HepG2 (cell line): ENCODE measurements at regions not wholly inside any gene's neighbourhood (a gene's known extent, or its start where the extent isn't known, plus 50 kb on each side); places are given as distances from the start of the nearest gene placed in this dataset.

Experiments used
- ATM ChIP-seq: fragments of 450-650 bp; IDR thresholded peaks from 2 replicates; pipeline ENCODE4 v1.7.1; 2017; ENCODE audit warnings: mild to moderate bottlenecking, borderline replicate concordance
- EHMT2 ChIP-seq: fragments of 200-600 bp; sonication (generic); IDR thresholded peaks from 2 replicates; pipeline ENCODE4 v1.7.0; 2017; ENCODE audit warnings: antibody characterized with exemption, low read depth, low read length, borderline replicate concordance
- HOMEZ ChIP-seq: IDR thresholded peaks from 2 replicates; pipeline ENCODE4 v1.6.1; 2016; ENCODE audit warnings: low read depth
- JUND ChIP-seq: sonication (generic); formaldehyde crosslinking; IDR thresholded peaks from 2 replicates; pipeline ENCODE4 v1.8.0; 2022; ENCODE audit warnings: mild to moderate bottlenecking, missing genetic modification reagents
- KDM3A ChIP-seq: IDR thresholded peaks from 2 replicates; pipeline ENCODE4 v1.6.1; 2018; ENCODE audit warnings: low read depth, missing compliant biosample characterization
- KDM5B ChIP-seq: sonication (generic); formaldehyde crosslinking; IDR thresholded peaks from 2 replicates; pipeline ENCODE4 v1.4.0; 2020; ENCODE audit warnings: missing genetic modification reagents, mild to moderate bottlenecking, borderline replicate concordance
- KMT2B ChIP-seq: IDR thresholded peaks from 2 replicates; pipeline ENCODE4 v1.6.1; 2016; ENCODE audit warnings: missing genetic modification reagents, missing compliant biosample characterization
- NFIB ChIP-seq: sonication (generic); formaldehyde crosslinking; IDR thresholded peaks from 2 replicates; pipeline ENCODE4 v1.9.0; 2021; ENCODE audit warnings: missing genetic modification reagents, mild to moderate bottlenecking, borderline replicate concordance
- NR2C2 ChIP-seq: sonication (generic); formaldehyde crosslinking; IDR thresholded peaks from 2 replicates; pipeline ENCODE4 v1.4.0; 2020; ENCODE audit warnings: missing genetic modification reagents, mild to moderate bottlenecking, moderate library complexity, borderline replicate concordance
- POGZ ChIP-seq: sonication (generic); formaldehyde crosslinking; IDR thresholded peaks from 2 replicates; pipeline ENCODE4 v1.4.0; 2020; ENCODE audit warnings: mild to moderate bottlenecking, missing genetic modification reagents
- REL ChIP-seq: sonication (generic); formaldehyde crosslinking; conservative IDR thresholded peaks from 2 replicates; pipeline ENCODE4 v1.8.0; 2022; ENCODE audit warnings: mild to moderate bottlenecking, missing genetic modification reagents, moderate library complexity
- RFXANK ChIP-seq: IDR thresholded peaks from 2 replicates; pipeline ENCODE4 v1.6.1; 2016
- RNF2 ChIP-seq: fragments of 450-650 bp; conservative IDR thresholded peaks from 2 replicates; pipeline ENCODE4 v1.6.1; 2016; ENCODE audit warnings: low read depth
- RORA ChIP-seq: sonication (generic); formaldehyde crosslinking; IDR thresholded peaks from 2 replicates; pipeline ENCODE4 v1.5.0; 2020; ENCODE audit warnings: mild to moderate bottlenecking, missing genetic modification reagents, moderate library complexity
- TCF7 ChIP-seq: sonication (generic); IDR thresholded peaks from 2 replicates; pipeline ENCODE4 v1.6.1; 2016; ENCODE audit warnings: antibody characterized with exemption, low read depth
- ZBTB42 ChIP-seq: sonication (generic); formaldehyde crosslinking; IDR thresholded peaks from 2 replicates; pipeline ENCODE4 v1.5.0; 2020; ENCODE audit warnings: mild to moderate bottlenecking, missing genetic modification reagents
- ZBTB7B ChIP-seq: sonication (generic); formaldehyde crosslinking; IDR thresholded peaks from 2 replicates; pipeline ENCODE4 v1.4.0; 2020; ENCODE audit warnings: missing genetic modification reagents
- ZNF12 ChIP-seq: sonication (generic); formaldehyde crosslinking; IDR thresholded peaks from 2 replicates; pipeline ENCODE4 v1.5.0; 2020; ENCODE audit warnings: missing genetic modification reagents
- ZNF337 ChIP-seq: sonication (generic); formaldehyde crosslinking; IDR thresholded peaks from 2 replicates; pipeline ENCODE4 v1.5.1; 2020; ENCODE audit warnings: missing genetic modification reagents, low read depth, mild to moderate bottlenecking, borderline replicate concordance
- ZNF343 ChIP-seq: sonication (generic); formaldehyde crosslinking; IDR thresholded peaks from 2 replicates; pipeline ENCODE4 v1.4.0; 2020; ENCODE audit warnings: mild to moderate bottlenecking, missing genetic modification reagents
- ZNF354B ChIP-seq: sonication (generic); formaldehyde crosslinking; IDR thresholded peaks from 2 replicates; pipeline ENCODE4 v1.8.0; 2022; ENCODE audit warnings: mild to moderate bottlenecking, missing genetic modification reagents
- ZNF382 ChIP-seq: sonication (generic); formaldehyde crosslinking; IDR thresholded peaks from 2 replicates; pipeline ENCODE4 v1.5.0; 2020; ENCODE audit warnings: missing genetic modification reagents, mild to moderate bottlenecking, borderline replicate concordance
- ZNF530 ChIP-seq: sonication (generic); formaldehyde crosslinking; IDR thresholded peaks from 2 replicates; pipeline ENCODE4 v1.5.0; 2020; ENCODE audit warnings: low read depth, mild to moderate bottlenecking, missing genetic modification reagents
- ZNF75D ChIP-seq: sonication (generic); formaldehyde crosslinking; IDR thresholded peaks from 2 replicates; pipeline ENCODE4 v1.8.1; 2023; ENCODE audit warnings: missing genetic modification reagents, mild to moderate bottlenecking, borderline replicate concordance
- ZNF776 ChIP-seq: sonication (generic); formaldehyde crosslinking; IDR thresholded peaks from 2 replicates; pipeline ENCODE4 v1.4.0; 2020; ENCODE audit warnings: mild to moderate bottlenecking, missing genetic modification reagents
- TF ChIP-seq, protein P1 (sequence below): sonication (generic); formaldehyde crosslinking; IDR thresholded peaks from 2 replicates; pipeline ENCODE4 v1.5.1; 2020; ENCODE audit warnings: mild to moderate bottlenecking, missing genetic modification reagents, borderline replicate concordance
- TF ChIP-seq, protein P2 (sequence below): IDR thresholded peaks from 2 replicates; pipeline ENCODE4 v1.6.1; 2016; ENCODE audit warnings: low read depth, borderline replicate concordance
- TF ChIP-seq, protein P3 (sequence below): sonication (generic); formaldehyde crosslinking; IDR thresholded peaks from 2 replicates; pipeline ENCODE4 v1.5.1; 2020; ENCODE audit warnings: missing genetic modification reagents, mild to moderate bottlenecking, borderline replicate concordance

- no peak for TF ChIP-seq ZNF382 (CRISPR knock-in tag)
- no peak for TF ChIP-seq ZBTB42 (CRISPR knock-in tag)
- no peak for TF ChIP-seq RORA
- peak; percentile 63 for TF ChIP-seq HOMEZ
- 0 out of 2 replicates have a peak, but pooled peaks have one; percentile 20 for TF ChIP-seq NR2C2
- TF ChIP-seq KMT2B, result peak; percentile 48; the same call in 1 of the 2 replicates
- no peak for TF ChIP-seq EHMT2
- no peak for TF ChIP-seq REL (CRISPR knock-in tag)
- TF ChIP-seq KDM5B, result no peak
- TF ChIP-seq RNF2, result no peak
- TF ChIP-seq, protein P1, sequence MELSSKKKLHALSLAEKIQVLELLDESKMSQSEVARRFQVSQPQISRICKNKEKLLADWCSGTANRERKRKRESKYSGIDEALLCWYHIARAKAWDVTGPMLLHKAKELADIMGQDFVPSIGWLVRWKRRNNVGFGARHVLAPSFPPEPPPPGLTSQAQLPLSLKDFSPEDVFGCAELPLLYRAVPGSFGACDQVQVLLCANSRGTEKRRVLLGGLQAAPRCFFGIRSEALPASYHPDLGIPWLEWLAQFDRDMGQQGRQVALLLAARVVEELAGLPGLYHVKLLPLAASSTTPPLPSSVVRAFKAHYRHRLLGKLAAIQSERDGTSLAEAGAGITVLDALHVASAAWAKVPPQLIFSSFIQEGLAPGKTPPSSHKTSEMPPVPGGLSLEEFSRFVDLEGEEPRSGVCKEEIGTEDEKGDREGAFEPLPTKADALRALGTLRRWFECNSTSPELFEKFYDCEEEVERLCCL (CRISPR knock-in tag), result no peak
- TF ChIP-seq, protein P2, sequence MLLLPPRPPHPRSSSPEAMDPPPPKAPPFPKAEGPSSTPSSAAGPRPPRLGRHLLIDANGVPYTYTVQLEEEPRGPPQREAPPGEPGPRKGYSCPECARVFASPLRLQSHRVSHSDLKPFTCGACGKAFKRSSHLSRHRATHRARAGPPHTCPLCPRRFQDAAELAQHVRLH (CRISPR knock-in tag), result peak; percentile 95
- peak; percentile 94 for TF ChIP-seq KDM3A (CRISPR knock-in tag)
- TF ChIP-seq RFXANK (CRISPR knock-in tag), result 0 out of 2 replicates have a peak, but pooled peaks have one; percentile 40
- TF ChIP-seq ZNF530, result no peak
- TF ChIP-seq ZNF12 (CRISPR knock-in tag), result no peak
- TF ChIP-seq JUND (CRISPR knock-in tag), result no peak
- TF ChIP-seq ATM, result no peak
- TF ChIP-seq, protein P3, sequence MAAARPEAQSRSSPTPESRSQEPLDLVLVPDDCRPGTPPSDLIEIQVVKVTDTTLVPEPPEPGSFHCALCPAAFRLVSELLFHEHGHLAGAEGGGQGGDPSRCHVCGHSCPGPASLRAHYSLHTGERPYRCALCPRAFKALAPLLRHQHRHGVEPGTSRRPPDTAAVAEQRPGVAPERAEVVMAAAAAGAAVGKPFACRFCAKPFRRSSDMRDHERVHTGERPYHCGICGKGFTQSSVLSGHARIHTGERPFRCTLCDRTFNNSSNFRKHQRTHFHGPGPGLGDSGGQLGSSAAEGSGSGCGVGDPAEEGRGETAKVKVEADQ (CRISPR knock-in tag), result no peak
- TF ChIP-seq POGZ (CRISPR knock-in tag), result no peak
- no peak for TF ChIP-seq ZNF776 (CRISPR knock-in tag)
- TF ChIP-seq NFIB (CRISPR knock-in tag), result no peak
- no peak for TF ChIP-seq ZNF337 (CRISPR knock-in tag)
- TF ChIP-seq ZNF343 (CRISPR knock-in tag), result no peak
- TF ChIP-seq ZBTB7B (CRISPR knock-in tag), result no peak
- TF ChIP-seq ZNF75D (CRISPR knock-in tag), result no peak
- no peak for TF ChIP-seq ZNF354B
- TF ChIP-seq TCF7, result no peak
Observed at GRCh38 chr12:115398311-115398781, 714.4 kb upstream of the TBX3 start (continued).
